Choroid plexus epithelial cell (primary cell): ENCODE measurements at regions not wholly inside any gene's neighbourhood (a gene's known extent, or its start where the extent isn't known, plus 50 kb on each side); places are given as distances from the start of the nearest gene placed in this dataset.
"Not testable (repeated sequence)": the region's sequence is repeated elsewhere in the genome, so short reads cannot be mapped to it uniquely, and the experiment has no call there.

Experiments
- DNase-seq: peaks from one replicate; pipeline ENCODE4 v3.0.0-alpha.2; 2010; ENCODE audit warnings: low read depth
- H3K4me3 ChIP-seq: 2 replicates; pipeline ENCODE4 v1.5.1; 2011; ENCODE audit warnings: low read depth, mild to moderate bottlenecking, control low read depth, low read length, moderate library complexity
- TF ChIP-seq, protein P1 (sequence below): conservative IDR thresholded peaks from 2 replicates; pipeline ENCODE4 v1.5.1; 2011; ENCODE audit warnings: low read depth, mild to moderate bottlenecking, control low read depth, inconsistent platforms, low read length, moderate library complexity

DNA sequence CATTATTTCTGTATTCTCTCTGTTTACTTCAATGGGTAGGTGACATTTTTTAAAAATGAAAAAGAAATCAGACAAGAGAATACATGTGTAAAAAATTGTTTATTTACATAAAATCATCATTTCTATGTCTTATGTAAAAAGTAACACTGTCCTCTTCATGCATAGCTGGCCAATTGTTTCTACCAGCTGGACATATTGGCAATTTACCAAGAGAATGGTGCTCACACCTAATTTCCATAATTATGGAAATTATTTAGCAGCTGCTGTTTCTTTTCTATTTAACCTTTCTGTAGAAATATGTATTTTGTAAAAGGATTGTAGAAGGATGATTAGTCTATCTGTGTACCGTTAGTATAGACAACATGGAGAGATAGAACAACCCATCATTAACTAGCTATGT lies 791.9 kb downstream of the TRIB2 start:
- DNase-seq, result no peak

DNA sequence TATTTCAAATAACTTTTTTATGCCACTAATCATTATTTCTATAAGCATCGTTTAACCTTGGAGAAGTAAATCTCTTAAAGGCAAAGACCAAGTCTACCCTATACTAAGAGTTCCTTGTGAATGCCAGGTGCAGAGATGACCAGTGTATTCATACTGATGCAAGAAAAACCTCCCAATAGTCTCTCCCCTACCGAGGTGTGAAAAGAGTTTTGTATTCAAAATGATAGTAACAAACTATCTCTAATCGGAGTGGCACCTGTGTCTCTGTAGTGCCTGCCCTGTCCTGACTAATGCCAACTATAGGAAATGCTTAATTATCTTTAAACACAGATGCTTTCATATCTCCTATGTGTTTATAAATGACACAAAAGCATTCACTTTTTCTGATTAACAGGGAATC lies 798.5 kb downstream of the TRIB2 start:
- no peak overlapping the region for H3K4me3 ChIP-seq
- no peak for DNase-seq
- TF ChIP-seq, protein P1, sequence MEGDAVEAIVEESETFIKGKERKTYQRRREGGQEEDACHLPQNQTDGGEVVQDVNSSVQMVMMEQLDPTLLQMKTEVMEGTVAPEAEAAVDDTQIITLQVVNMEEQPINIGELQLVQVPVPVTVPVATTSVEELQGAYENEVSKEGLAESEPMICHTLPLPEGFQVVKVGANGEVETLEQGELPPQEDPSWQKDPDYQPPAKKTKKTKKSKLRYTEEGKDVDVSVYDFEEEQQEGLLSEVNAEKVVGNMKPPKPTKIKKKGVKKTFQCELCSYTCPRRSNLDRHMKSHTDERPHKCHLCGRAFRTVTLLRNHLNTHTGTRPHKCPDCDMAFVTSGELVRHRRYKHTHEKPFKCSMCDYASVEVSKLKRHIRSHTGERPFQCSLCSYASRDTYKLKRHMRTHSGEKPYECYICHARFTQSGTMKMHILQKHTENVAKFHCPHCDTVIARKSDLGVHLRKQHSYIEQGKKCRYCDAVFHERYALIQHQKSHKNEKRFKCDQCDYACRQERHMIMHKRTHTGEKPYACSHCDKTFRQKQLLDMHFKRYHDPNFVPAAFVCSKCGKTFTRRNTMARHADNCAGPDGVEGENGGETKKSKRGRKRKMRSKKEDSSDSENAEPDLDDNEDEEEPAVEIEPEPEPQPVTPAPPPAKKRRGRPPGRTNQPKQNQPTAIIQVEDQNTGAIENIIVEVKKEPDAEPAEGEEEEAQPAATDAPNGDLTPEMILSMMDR, result no peak

More for the DNA sequence above, 791.9 kb downstream of the TRIB2 start:
- no peak overlapping the region for H3K4me3 ChIP-seq
- TF ChIP-seq, protein P1, result no peak

DNA sequence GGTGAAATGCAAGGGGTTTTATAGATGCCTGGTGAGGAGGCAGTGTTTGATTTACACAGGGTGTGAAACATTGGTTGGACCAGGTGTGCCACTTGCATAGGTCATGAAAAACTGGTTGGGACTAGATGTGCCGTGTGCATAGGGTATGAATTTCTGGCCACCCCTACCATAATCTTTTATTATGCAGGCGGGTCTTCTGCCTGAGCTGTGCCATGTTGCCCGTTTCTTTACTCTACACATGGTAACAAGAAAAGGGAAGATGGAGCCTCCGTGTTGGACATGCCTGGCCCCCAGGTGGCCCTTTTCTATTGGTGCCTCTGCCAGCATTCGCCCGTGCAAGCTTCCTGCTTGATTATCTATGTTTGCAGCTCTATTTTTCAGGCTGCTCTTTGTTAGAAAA lies 805.4 kb downstream of the TRIB2 start:
- no peak for DNase-seq
- TF ChIP-seq, protein P1, result no peak
- no peak overlapping the region for H3K4me3 ChIP-seq

GRCh38 chr2:13522917-13523821 lies 806.4 kb downstream of the TRIB2 start:
- peak; percentile 1 for DNase-seq
- no peak overlapping the region for H3K4me3 ChIP-seq
- TF ChIP-seq, protein P1, result no peak

GRCh38 chr2:13524492-13524891 lies 807.8 kb downstream of the TRIB2 start:
- DNase-seq, result no peak
- no peak overlapping the region for H3K4me3 ChIP-seq
- TF ChIP-seq, protein P1, result no peak

DNA sequence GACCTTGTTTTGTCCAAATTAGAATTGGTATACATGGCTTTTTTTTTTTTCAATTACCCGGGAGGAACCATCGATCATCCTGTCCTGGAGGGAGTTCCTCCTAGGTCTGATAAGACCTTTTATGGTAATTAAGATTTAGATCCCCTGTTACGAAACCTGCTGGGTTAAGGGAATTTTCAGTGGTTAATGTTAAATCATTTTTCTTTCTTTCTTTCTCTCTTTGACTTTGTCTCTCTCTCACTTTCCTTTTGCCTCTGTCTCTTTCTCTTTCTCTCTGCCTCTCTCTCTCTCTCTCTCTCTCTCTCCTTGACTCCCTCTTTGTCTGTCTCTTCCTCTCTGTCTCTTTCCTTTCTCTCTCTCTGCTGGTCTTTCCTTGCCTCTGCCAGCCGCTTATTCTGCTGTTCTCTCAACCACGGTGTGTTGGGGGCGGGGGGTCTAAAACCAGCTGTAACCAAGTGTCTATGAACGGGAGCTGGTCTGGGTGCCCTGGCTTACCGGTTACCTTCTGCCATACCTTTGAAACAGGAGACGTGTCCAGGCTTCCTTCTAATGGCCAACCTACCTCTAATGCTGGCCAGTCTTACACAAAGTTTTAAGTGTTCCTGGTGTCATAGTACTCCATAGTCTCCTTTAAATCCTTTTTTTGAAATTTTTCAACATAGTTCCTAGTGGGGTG lies 815.1 kb downstream of the TRIB2 start:
- not testable (repeated sequence) for DNase-seq, H3K4me3 ChIP-seq

GRCh38 chr2:13532781-13533523 lies 816.2 kb downstream of the TRIB2 start:
- not testable (repeated sequence) for DNase-seq, H3K4me3 ChIP-seq
